ENCODE measurements at regions not wholly inside any gene's neighbourhood (a gene's known extent, or its start where the extent isn't known, plus 50 kb on each side); places are given as distances from the start of the nearest gene placed in this dataset.
"Not testable (repeated sequence)": the region's sequence is repeated elsewhere in the genome, so short reads cannot be mapped to it uniquely, and the experiment has no call there.

- H3K4me1 ChIP-seq (ENCODE audit: control insufficient read depth in 3 of 3, insufficient read depth in 2 of 3, low read depth in 1 of 3, low read length in 2 of 3); H3K27ac ChIP-seq (ENCODE audit: low read depth in 1 of 3, low read length in 2 of 3); H3K4me3 ChIP-seq (ENCODE audit: low read depth in 1 of 3, low read length in 3 of 3); FAIRE-seq; DNase-seq; H3K36me3 ChIP-seq (ENCODE audit: control insufficient read depth in 3 of 3, insufficient read depth in 2 of 3, low read depth in 1 of 3, low read length in 3 of 3); H3K27me3 ChIP-seq (ENCODE audit: control insufficient read depth in 3 of 3, insufficient read depth in 3 of 3, low read length in 3 of 3): not testable (repeated sequence)
- peaks cover 0 to 18% of the 10 kb centered on the region in 2 donors for H3K9me3 ChIP-seq (ENCODE audit: control insufficient read depth in 2 of 2, insufficient read depth in 1 of 2, low read depth in 1 of 2, low read length in 1 of 2)
- 43 to 60% (median 47%) methylated on average over 2 of the region's 2 CpGs for WGBS, 3 donors
These were observed 957.8 kb downstream of the LTN1 start for GRCh38 chr21:28034916-28035315.

DNA sequence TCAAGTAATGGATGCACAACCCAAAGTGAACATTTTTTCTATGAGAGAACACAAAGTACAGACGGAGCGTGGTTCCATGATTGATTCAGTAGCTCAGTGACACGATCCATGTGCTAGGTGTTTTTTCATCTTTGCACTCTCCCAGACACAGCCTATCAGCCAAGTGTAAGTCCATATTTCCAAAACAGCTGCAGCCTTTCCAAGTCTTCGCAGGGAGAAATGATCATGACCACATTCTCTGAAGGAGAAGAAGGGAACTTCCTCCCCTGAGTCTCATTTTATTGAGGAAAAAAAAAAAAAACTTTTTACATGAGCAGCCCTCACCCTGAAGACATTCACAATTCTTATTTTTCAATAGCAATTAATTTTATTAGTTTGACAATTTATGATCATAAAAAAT lies 958.3 kb downstream of the LTN1 start:
- not testable (repeated sequence) for DNase-seq; H3K27ac ChIP-seq (ENCODE audit: low read depth in 1 of 3, low read length in 2 of 3); H3K4me3 ChIP-seq (ENCODE audit: low read depth in 1 of 3, low read length in 3 of 3); FAIRE-seq; H3K36me3 ChIP-seq (ENCODE audit: control insufficient read depth in 3 of 3, insufficient read depth in 2 of 3, low read depth in 1 of 3, low read length in 3 of 3); H3K4me1 ChIP-seq (ENCODE audit: control insufficient read depth in 3 of 3, insufficient read depth in 2 of 3, low read depth in 1 of 3, low read length in 2 of 3); H3K27me3 ChIP-seq (ENCODE audit: control insufficient read depth in 3 of 3, insufficient read depth in 3 of 3, low read length in 3 of 3)
- H3K9me3 ChIP-seq (ENCODE audit: control insufficient read depth in 2 of 2, insufficient read depth in 1 of 2, low read depth in 1 of 2, low read length in 1 of 2) = peaks cover 0 to 19% of the 10 kb centered on the region in 2 donors
- WGBS, 3 donors = 76 to 90% (median 80%) methylated on average over 4 of the region's 4 CpGs

GRCh38 chr21:28032652-28033051 lies 960.0 kb downstream of the LTN1 start:
- WGBS, 3 donors = 81 to 97% (median 97%) methylated on average over 1 of the region's 1 CpG

DNA sequence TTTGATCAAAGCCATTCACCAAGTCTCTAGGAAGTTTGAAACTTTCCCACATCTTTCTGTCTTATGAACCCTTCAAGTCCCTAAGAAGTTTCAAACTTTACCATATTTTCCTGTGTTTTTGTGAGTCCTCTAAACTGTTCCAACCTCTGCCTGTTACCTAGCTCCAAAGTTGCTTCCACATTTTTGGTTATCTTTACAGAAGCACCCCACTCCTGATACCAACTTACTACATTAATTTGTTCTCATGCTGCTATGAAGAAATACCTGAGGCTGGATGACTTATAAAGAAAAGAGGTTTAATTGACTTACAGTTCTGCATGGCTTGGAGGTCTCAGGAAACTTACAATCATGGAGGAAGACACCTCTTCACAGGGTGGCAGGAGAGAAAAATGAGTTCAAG lies 961.6 kb downstream of the LTN1 start:
- H3K36me3 ChIP-seq (ENCODE audit: control insufficient read depth in 3 of 3, insufficient read depth in 2 of 3, low read depth in 1 of 3, low read length in 3 of 3); DNase-seq; H3K4me1 ChIP-seq (ENCODE audit: control insufficient read depth in 3 of 3, insufficient read depth in 2 of 3, low read depth in 1 of 3, low read length in 2 of 3); FAIRE-seq; H3K4me3 ChIP-seq (ENCODE audit: low read depth in 1 of 3, low read length in 3 of 3); H3K27me3 ChIP-seq (ENCODE audit: control insufficient read depth in 3 of 3, insufficient read depth in 3 of 3, low read length in 3 of 3); H3K27ac ChIP-seq (ENCODE audit: low read depth in 1 of 3, low read length in 2 of 3): not testable (repeated sequence)
- peaks cover 0 to 14% of the 10 kb centered on the region in 2 donors for H3K9me3 ChIP-seq (ENCODE audit: control insufficient read depth in 2 of 2, insufficient read depth in 1 of 2, low read depth in 1 of 2, low read length in 1 of 2)

More at GRCh38 chr21:28032652-28033051, 960.0 kb downstream of the LTN1 start:
- not testable (repeated sequence) for FAIRE-seq; H3K4me1 ChIP-seq (ENCODE audit: control insufficient read depth in 3 of 3, insufficient read depth in 2 of 3, low read depth in 1 of 3, low read length in 2 of 3); H3K27ac ChIP-seq (ENCODE audit: low read depth in 1 of 3, low read length in 2 of 3); H3K27me3 ChIP-seq (ENCODE audit: control insufficient read depth in 3 of 3, insufficient read depth in 3 of 3, low read length in 3 of 3); H3K36me3 ChIP-seq (ENCODE audit: control insufficient read depth in 3 of 3, insufficient read depth in 2 of 3, low read depth in 1 of 3, low read length in 3 of 3); DNase-seq; H3K4me3 ChIP-seq (ENCODE audit: low read depth in 1 of 3, low read length in 3 of 3)
- peaks cover 0 to 14% of the 10 kb centered on the region in 2 donors for H3K9me3 ChIP-seq (ENCODE audit: control insufficient read depth in 2 of 2, insufficient read depth in 1 of 2, low read depth in 1 of 2, low read length in 1 of 2)

DNA sequence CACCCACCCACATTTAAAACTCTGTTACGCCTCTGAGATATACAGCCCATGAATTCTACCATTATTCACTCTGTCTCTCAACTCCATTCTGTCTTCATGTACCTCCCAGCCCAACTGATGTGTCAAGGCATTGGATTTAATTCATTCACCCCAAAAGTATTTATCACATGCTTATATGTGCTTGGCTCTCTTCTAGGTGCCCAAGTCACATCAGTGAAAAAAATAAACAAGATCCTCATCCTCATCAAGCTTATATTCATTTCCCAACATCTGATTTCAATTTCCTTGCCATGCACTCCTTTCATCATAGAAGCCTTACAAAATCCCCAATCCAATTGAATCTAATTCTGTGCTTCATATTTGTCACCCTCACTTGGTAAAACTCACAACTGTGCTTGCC lies 967.6 kb downstream of the LTN1 start:
- FAIRE-seq (no peak), DNase-seq (no peak)
- Histone ChIP-seq H3K4me3 (ENCODE audit: low read depth in 1 of 3, low read length in 3 of 3) (no peak overlapping the region), H3K27ac (ENCODE audit: low read depth in 1 of 3, low read length in 2 of 3) (no peak overlapping the region), H3K4me1 (ENCODE audit: control insufficient read depth in 3 of 3, insufficient read depth in 2 of 3, low read depth in 1 of 3, low read length in 2 of 3) (no peaks in the 10 kb centered on the region), H3K9me3 (ENCODE audit: control insufficient read depth in 2 of 2, insufficient read depth in 1 of 2, low read depth in 1 of 2, low read length in 1 of 2) (peaks cover 0 to 5% of the 10 kb centered on the region in 2 donors), H3K27me3 (ENCODE audit: control insufficient read depth in 3 of 3, insufficient read depth in 3 of 3, low read length in 3 of 3) (no peaks in the 10 kb centered on the region), H3K36me3 (ENCODE audit: control insufficient read depth in 3 of 3, insufficient read depth in 2 of 3, low read depth in 1 of 3, low read length in 3 of 3) (no peaks in the 10 kb centered on the region)
- 90 to 93% (median 91%) methylated on average over 1 of the region's 1 CpG for WGBS, 3 donors

- FAIRE-seq (no peak), DNase-seq (peak; percentile 15 to 24)
- WGBS, 3 donors = 63 to 81% (median 68%) methylated on average over 13 to 15 of the region's 15 CpGs
- no peaks in the 10 kb centered on the region for H3K9me3 ChIP-seq (ENCODE audit: control insufficient read depth in 2 of 2, insufficient read depth in 1 of 2, low read depth in 1 of 2, low read length in 1 of 2)
- H3K27me3 ChIP-seq (ENCODE audit: control insufficient read depth in 3 of 3, insufficient read depth in 3 of 3, low read length in 3 of 3) = no peaks in the 10 kb centered on the region
- H3K27ac ChIP-seq (ENCODE audit: low read depth in 1 of 3, low read length in 2 of 3) = no peak overlapping the region
- H3K36me3 ChIP-seq (ENCODE audit: control insufficient read depth in 3 of 3, insufficient read depth in 2 of 3, low read depth in 1 of 3, low read length in 3 of 3) = no peaks in the 10 kb centered on the region
- H3K4me1 ChIP-seq (ENCODE audit: control insufficient read depth in 3 of 3, insufficient read depth in 2 of 3, low read depth in 1 of 3, low read length in 2 of 3) = no peaks in the 10 kb centered on the region
- no peak overlapping the region for H3K4me3 ChIP-seq (ENCODE audit: low read depth in 1 of 3, low read length in 3 of 3)
These were observed 973.7 kb downstream of the LTN1 start for GRCh38 chr21:28018741-28019669.

DNA sequence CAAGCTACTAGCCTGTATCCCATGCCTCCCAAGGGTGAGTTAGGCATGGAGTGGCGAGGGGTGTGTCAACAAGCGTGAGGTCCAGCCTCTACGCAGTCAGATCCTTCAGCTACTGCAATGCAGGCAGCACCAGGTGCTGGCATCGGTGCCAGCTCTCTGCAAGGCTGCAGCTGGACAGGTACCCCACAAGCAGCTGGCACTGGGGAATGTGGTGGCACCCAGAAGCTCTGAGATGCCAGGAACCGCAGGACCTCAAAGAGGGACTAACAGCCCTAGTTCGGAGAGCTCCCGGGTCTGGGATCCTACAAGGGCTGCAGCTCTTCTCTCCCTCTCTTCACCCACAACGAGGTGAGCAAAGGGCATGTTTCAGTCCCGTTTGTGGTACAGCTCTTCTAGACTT lies 974.5 kb downstream of the LTN1 start:
- Histone ChIP-seq H3K27me3 (ENCODE audit: control insufficient read depth in 3 of 3, insufficient read depth in 3 of 3, low read length in 3 of 3) (no peaks in the 10 kb centered on the region), H3K4me1 (ENCODE audit: control insufficient read depth in 3 of 3, insufficient read depth in 2 of 3, low read depth in 1 of 3, low read length in 2 of 3) (no peaks in the 10 kb centered on the region), H3K27ac (ENCODE audit: low read depth in 1 of 3, low read length in 2 of 3) (no peak overlapping the region), H3K4me3 (ENCODE audit: low read depth in 1 of 3, low read length in 3 of 3) (no peak overlapping the region), H3K36me3 (ENCODE audit: control insufficient read depth in 3 of 3, insufficient read depth in 2 of 3, low read depth in 1 of 3, low read length in 3 of 3) (no peaks in the 10 kb centered on the region), H3K9me3 (ENCODE audit: control insufficient read depth in 2 of 2, insufficient read depth in 1 of 2, low read depth in 1 of 2, low read length in 1 of 2) (no peaks in the 10 kb centered on the region)
- DNase-seq (no peak), FAIRE-seq (no peak)
- WGBS, 3 donors = 79 to 86% (median 84%) methylated on average over 9 of the region's 9 CpGs

GRCh38 chr21:28016571-28016970 lies 976.1 kb downstream of the LTN1 start:
- H3K27me3 ChIP-seq (ENCODE audit: control insufficient read depth in 3 of 3, insufficient read depth in 3 of 3, low read length in 3 of 3) = no peaks in the 10 kb centered on the region
- no peaks in the 10 kb centered on the region for H3K9me3 ChIP-seq (ENCODE audit: control insufficient read depth in 2 of 2, insufficient read depth in 1 of 2, low read depth in 1 of 2, low read length in 1 of 2)
- WGBS, 3 donors = 81 to 100% (median 95%) methylated on average over 1 of the region's 1 CpG
- H3K4me1 ChIP-seq (ENCODE audit: control insufficient read depth in 3 of 3, insufficient read depth in 2 of 3, low read depth in 1 of 3, low read length in 2 of 3) = no peaks in the 10 kb centered on the region
- FAIRE-seq = no peak
- H3K4me3 ChIP-seq (ENCODE audit: low read depth in 1 of 3, low read length in 3 of 3) = no peak overlapping the region
- H3K27ac ChIP-seq (ENCODE audit: low read depth in 1 of 3, low read length in 2 of 3) = no peak overlapping the region
- no peaks in the 10 kb centered on the region for H3K36me3 ChIP-seq (ENCODE audit: control insufficient read depth in 3 of 3, insufficient read depth in 2 of 3, low read depth in 1 of 3, low read length in 3 of 3)
- no peak for DNase-seq

GRCh38 chr21:28013123-28013522 lies 979.6 kb downstream of the LTN1 start:
- H3K36me3 ChIP-seq (ENCODE audit: control insufficient read depth in 3 of 3, insufficient read depth in 2 of 3, low read depth in 1 of 3, low read length in 3 of 3); H3K4me1 ChIP-seq (ENCODE audit: control insufficient read depth in 3 of 3, insufficient read depth in 2 of 3, low read depth in 1 of 3, low read length in 2 of 3); H3K27ac ChIP-seq (ENCODE audit: low read depth in 1 of 3, low read length in 2 of 3); H3K9me3 ChIP-seq (ENCODE audit: control insufficient read depth in 2 of 2, insufficient read depth in 1 of 2, low read depth in 1 of 2, low read length in 1 of 2); DNase-seq; H3K27me3 ChIP-seq (ENCODE audit: control insufficient read depth in 3 of 3, insufficient read depth in 3 of 3, low read length in 3 of 3); H3K4me3 ChIP-seq (ENCODE audit: low read depth in 1 of 3, low read length in 3 of 3); FAIRE-seq: not testable (repeated sequence)
